GM23338 (cell line): ENCODE measurements at regions not wholly inside any gene's neighbourhood (a gene's known extent, or its start where the extent isn't known, plus 50 kb on each side); places are given as distances from the start of the nearest gene placed in this dataset.

ENCODE experiments used
- CREB1 ChIP-seq: fragments of 250-450 bp; sonication (Bioruptor Pico); IDR thresholded peaks from 2 replicates; pipeline ENCODE4 v1.5.0; 2020; ENCODE audit warnings: low read depth, mild to moderate bottlenecking, moderate library complexity
- EZH2 ChIP-seq: fragments of 200-600 bp; sonication (generic); IDR thresholded peaks from one replicate; pipeline ENCODE4 v1.8.0; 2017; ENCODE audit warnings: antibody characterized with exemption, mild to moderate bottlenecking, low read depth; ENCODE audit not compliant: unreplicated experiment
- EZH2phosphoT487 ChIP-seq: fragments of 200-600 bp; sonication (generic); IDR thresholded peaks from one replicate; pipeline ENCODE4 v1.8.1; 2018; ENCODE audit warnings: antibody characterized with exemption; ENCODE audit not compliant: unreplicated experiment
- JUNB ChIP-seq: IDR thresholded peaks from one replicate; pipeline ENCODE4 v1.6.1; 2016; ENCODE audit warnings: antibody characterized with exemption; ENCODE audit not compliant: unreplicated experiment
- NANOG ChIP-seq: IDR thresholded peaks from 2 replicates; pipeline ENCODE4 v1.6.1; 2016; ENCODE audit warnings: antibody characterized with exemption, borderline replicate concordance
- POLR2AphosphoS5 ChIP-seq: IDR thresholded peaks from 2 replicates; pipeline ENCODE4 v1.6.1; 2016; ENCODE audit warnings: antibody characterized with exemption, low read depth
- STAT1 ChIP-seq: IDR thresholded peaks from one replicate; pipeline ENCODE4 v1.6.1; 2016; ENCODE audit warnings: antibody characterized with exemption; ENCODE audit not compliant: unreplicated experiment
- ZNF114 ChIP-seq: fragments of 250-450 bp; sonication (Bioruptor Pico); IDR thresholded peaks from 2 replicates; pipeline ENCODE4 v1.5.0; 2020; ENCODE audit warnings: mild to moderate bottlenecking, moderate library complexity
- ZNF331 ChIP-seq: fragments of 250-450 bp; sonication (Bioruptor Pico); IDR thresholded peaks from 2 replicates; pipeline ENCODE4 v1.5.0; 2020; ENCODE audit warnings: low read depth, mild to moderate bottlenecking, moderate library complexity
- TF ChIP-seq, protein P1 (sequence below), 2 experiments: fragments of 200-600 bp in 1 of 2; sonication (generic) in 1 of 2; conservative IDR thresholded peaks; 2 replicates each; pipeline versions ENCODE4 v1.5.1 to v1.6.1; 2016 to 2017; ENCODE audit warnings: antibody characterized with exemption in 2 of 2, low read depth in 2 of 2, mild to moderate bottlenecking in 2 of 2, moderate library complexity in 1 of 2
- TF ChIP-seq, protein P2 (sequence below): IDR thresholded peaks from one replicate; pipeline ENCODE4 v1.6.1; 2018; ENCODE audit warnings: antibody characterized with exemption; ENCODE audit not compliant: unreplicated experiment
- TF ChIP-seq, protein P3 (sequence below): fragments of 250-450 bp; sonication (Bioruptor Pico); IDR thresholded peaks from 2 replicates; pipeline ENCODE4 v1.5.0; 2020; ENCODE audit warnings: mild to moderate bottlenecking, moderate library complexity
- TF ChIP-seq, protein P4 (sequence below): IDR thresholded peaks from 2 replicates; pipeline ENCODE4 v1.6.1; 2016; ENCODE audit warnings: antibody characterized with exemption

DNA sequence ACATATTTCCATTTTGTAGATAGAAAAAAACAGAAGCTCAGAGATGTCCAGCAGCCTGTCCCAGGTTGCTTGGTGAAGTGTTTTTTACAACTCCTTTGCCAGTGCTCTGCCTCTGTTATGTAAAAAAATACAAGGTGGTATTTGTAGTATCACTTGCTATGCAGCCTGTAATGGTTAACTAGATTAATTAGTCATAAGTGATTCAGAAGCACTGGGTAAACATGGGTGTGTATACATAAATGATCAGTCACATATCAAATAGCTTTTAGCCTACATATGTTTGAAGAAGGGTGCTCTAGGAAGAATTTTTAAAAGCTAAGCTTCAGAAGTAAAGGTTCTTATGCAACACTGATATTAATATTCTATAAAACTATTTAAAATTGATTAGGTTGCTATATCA, 70.0 kb upstream of the MAGI3 start:
- TF ChIP-seq POLR2AphosphoS5 (no peak), JUNB (no peak), NANOG (no peak), EZH2 (no peak), EZH2phosphoT487 (no peak), CREB1 (no peak), ZNF331 (CRISPR knock-in tag) (no peak), ZNF114 (CRISPR knock-in tag) (no peak), STAT1 (no peak)
- TF ChIP-seq, protein P1, sequence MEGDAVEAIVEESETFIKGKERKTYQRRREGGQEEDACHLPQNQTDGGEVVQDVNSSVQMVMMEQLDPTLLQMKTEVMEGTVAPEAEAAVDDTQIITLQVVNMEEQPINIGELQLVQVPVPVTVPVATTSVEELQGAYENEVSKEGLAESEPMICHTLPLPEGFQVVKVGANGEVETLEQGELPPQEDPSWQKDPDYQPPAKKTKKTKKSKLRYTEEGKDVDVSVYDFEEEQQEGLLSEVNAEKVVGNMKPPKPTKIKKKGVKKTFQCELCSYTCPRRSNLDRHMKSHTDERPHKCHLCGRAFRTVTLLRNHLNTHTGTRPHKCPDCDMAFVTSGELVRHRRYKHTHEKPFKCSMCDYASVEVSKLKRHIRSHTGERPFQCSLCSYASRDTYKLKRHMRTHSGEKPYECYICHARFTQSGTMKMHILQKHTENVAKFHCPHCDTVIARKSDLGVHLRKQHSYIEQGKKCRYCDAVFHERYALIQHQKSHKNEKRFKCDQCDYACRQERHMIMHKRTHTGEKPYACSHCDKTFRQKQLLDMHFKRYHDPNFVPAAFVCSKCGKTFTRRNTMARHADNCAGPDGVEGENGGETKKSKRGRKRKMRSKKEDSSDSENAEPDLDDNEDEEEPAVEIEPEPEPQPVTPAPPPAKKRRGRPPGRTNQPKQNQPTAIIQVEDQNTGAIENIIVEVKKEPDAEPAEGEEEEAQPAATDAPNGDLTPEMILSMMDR (conservative IDR thresholded peaks at IDR 0.05; ENCODE audit: low read depth in 2 of 2): no peak
- TF ChIP-seq, protein P2, sequence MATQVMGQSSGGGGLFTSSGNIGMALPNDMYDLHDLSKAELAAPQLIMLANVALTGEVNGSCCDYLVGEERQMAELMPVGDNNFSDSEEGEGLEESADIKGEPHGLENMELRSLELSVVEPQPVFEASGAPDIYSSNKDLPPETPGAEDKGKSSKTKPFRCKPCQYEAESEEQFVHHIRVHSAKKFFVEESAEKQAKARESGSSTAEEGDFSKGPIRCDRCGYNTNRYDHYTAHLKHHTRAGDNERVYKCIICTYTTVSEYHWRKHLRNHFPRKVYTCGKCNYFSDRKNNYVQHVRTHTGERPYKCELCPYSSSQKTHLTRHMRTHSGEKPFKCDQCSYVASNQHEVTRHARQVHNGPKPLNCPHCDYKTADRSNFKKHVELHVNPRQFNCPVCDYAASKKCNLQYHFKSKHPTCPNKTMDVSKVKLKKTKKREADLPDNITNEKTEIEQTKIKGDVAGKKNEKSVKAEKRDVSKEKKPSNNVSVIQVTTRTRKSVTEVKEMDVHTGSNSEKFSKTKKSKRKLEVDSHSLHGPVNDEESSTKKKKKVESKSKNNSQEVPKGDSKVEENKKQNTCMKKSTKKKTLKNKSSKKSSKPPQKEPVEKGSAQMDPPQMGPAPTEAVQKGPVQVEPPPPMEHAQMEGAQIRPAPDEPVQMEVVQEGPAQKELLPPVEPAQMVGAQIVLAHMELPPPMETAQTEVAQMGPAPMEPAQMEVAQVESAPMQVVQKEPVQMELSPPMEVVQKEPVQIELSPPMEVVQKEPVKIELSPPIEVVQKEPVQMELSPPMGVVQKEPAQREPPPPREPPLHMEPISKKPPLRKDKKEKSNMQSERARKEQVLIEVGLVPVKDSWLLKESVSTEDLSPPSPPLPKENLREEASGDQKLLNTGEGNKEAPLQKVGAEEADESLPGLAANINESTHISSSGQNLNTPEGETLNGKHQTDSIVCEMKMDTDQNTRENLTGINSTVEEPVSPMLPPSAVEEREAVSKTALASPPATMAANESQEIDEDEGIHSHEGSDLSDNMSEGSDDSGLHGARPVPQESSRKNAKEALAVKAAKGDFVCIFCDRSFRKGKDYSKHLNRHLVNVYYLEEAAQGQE: no peak
- TF ChIP-seq, protein P3, sequence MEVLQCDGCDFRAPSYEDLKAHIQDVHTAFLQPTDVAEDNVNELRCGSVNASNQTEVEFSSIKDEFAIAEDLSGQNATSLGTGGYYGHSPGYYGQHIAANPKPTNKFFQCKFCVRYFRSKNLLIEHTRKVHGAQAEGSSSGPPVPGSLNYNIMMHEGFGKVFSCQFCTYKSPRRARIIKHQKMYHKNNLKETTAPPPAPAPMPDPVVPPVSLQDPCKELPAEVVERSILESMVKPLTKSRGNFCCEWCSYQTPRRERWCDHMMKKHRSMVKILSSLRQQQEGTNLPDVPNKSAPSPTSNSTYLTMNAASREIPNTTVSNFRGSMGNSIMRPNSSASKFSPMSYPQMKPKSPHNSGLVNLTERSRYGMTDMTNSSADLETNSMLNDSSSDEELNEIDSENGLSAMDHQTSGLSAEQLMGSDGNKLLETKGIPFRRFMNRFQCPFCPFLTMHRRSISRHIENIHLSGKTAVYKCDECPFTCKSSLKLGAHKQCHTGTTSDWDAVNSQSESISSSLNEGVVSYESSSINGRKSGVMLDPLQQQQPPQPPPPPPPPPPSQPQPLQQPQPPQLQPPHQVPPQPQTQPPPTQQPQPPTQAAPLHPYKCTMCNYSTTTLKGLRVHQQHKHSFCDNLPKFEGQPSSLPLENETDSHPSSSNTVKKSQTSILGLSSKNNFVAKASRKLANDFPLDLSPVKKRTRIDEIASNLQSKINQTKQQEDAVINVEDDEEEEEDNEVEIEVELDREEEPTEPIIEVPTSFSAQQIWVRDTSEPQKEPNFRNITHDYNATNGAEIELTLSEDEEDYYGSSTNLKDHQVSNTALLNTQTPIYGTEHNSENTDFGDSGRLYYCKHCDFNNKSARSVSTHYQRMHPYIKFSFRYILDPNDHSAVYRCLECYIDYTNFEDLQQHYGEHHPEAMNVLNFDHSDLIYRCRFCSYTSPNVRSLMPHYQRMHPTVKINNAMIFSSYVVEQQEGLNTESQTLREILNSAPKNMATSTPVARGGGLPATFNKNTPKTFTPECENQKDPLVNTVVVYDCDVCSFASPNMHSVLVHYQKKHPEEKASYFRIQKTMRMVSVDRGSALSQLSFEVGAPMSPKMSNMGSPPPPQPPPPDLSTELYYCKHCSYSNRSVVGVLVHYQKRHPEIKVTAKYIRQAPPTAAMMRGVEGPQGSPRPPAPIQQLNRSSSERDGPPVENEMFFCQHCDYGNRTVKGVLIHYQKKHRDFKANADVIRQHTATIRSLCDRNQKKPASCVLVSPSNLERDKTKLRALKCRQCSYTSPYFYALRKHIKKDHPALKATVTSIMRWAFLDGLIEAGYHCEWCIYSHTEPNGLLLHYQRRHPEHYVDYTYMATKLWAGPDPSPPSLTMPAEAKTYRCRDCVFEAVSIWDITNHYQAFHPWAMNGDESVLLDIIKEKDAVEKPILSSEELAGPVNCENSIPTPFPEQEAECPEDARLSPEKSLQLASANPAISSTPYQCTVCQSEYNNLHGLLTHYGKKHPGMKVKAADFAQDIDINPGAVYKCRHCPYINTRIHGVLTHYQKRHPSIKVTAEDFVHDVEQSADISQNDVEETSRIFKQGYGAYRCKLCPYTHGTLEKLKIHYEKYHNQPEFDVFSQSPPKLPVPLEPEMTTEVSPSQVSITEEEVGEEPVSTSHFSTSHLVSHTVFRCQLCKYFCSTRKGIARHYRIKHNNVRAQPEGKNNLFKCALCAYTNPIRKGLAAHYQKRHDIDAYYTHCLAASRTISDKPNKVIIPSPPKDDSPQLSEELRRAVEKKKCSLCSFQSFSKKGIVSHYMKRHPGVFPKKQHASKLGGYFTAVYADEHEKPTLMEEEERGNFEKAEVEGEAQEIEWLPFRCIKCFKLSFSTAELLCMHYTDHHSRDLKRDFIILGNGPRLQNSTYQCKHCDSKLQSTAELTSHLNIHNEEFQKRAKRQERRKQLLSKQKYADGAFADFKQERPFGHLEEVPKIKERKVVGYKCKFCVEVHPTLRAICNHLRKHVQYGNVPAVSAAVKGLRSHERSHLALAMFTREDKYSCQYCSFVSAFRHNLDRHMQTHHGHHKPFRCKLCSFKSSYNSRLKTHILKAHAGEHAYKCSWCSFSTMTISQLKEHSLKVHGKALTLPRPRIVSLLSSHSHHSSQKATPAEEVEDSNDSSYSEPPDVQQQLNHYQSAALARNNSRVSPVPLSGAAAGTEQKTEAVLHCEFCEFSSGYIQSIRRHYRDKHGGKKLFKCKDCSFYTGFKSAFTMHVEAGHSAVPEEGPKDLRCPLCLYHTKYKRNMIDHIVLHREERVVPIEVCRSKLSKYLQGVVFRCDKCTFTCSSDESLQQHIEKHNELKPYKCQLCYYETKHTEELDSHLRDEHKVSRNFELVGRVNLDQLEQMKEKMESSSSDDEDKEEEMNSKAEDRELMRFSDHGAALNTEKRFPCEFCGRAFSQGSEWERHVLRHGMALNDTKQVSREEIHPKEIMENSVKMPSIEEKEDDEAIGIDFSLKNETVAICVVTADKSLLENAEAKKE (CRISPR knock-in tag): no peak
- TF ChIP-seq, protein P4, sequence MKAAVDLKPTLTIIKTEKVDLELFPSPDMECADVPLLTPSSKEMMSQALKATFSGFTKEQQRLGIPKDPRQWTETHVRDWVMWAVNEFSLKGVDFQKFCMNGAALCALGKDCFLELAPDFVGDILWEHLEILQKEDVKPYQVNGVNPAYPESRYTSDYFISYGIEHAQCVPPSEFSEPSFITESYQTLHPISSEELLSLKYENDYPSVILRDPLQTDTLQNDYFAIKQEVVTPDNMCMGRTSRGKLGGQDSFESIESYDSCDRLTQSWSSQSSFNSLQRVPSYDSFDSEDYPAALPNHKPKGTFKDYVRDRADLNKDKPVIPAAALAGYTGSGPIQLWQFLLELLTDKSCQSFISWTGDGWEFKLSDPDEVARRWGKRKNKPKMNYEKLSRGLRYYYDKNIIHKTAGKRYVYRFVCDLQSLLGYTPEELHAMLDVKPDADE: no peak
